ENCODE measurements at regions not wholly inside any gene's neighbourhood (a gene's known extent, or its start where the extent isn't known, plus 50 kb on each side); places are given as distances from the start of the nearest gene placed in this dataset.

- Histone ChIP-seq H3K27me3 (no peaks in the 10 kb centered on the region), H3K4me1 (no peaks in the 10 kb centered on the region), H3K36me3 (no peaks in the 10 kb centered on the region), H3K4me3 (no peak overlapping the region), H3K27ac (no peak overlapping the region), H3K9me3 (peaks cover 0 to 4% (median 0%) of the 10 kb centered on the region in 12 donors)
- TF ChIP-seq POLR2A (IDR thresholded peaks at IDR 0.05): no peak
- TF ChIP-seq, protein P1, sequence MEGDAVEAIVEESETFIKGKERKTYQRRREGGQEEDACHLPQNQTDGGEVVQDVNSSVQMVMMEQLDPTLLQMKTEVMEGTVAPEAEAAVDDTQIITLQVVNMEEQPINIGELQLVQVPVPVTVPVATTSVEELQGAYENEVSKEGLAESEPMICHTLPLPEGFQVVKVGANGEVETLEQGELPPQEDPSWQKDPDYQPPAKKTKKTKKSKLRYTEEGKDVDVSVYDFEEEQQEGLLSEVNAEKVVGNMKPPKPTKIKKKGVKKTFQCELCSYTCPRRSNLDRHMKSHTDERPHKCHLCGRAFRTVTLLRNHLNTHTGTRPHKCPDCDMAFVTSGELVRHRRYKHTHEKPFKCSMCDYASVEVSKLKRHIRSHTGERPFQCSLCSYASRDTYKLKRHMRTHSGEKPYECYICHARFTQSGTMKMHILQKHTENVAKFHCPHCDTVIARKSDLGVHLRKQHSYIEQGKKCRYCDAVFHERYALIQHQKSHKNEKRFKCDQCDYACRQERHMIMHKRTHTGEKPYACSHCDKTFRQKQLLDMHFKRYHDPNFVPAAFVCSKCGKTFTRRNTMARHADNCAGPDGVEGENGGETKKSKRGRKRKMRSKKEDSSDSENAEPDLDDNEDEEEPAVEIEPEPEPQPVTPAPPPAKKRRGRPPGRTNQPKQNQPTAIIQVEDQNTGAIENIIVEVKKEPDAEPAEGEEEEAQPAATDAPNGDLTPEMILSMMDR (IDR thresholded peaks at IDR 0.05): no peak
- 71 to 76% (median 75%) methylated on average over 1 of the region's 1 CpG for WGBS, 4 donors
- DNase-seq: no peak
- intact Hi-C loops (cut with DNase I): no loop called here
- ATAC-seq: no peak
These were observed 531.9 kb downstream of the OLFM4 start for GRCh38 chr13:53560556-53560955.

DNA sequence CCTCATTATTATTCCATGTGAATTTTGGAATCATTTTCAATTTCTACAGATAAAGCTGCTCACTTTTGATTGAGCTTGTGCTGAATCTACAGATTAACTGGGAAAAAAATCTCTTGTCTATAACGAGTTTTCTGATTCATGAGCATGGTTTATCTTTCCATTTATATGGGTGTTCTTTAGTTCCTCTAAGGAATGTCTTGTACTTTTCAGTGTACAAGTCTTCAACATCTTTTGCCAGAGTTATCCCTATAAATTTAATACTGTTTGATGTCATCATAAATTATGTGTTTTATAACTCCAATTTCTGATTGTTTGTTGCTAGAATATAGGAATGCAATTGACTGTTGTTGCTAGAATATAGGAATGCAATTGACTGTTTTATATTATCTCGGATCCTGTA is 533.8 kb downstream of the OLFM4 start:
- TF ChIP-seq POLR2A (IDR thresholded peaks at IDR 0.05): no peak
- TF ChIP-seq, protein P1 (IDR thresholded peaks at IDR 0.05): no peak
- 62 to 71% (median 66%) methylated on average over 2 of the region's 2 CpGs for WGBS, 4 donors
- ATAC-seq: no peak
- DNase-seq: no peak
- Histone ChIP-seq H3K27me3 (no peaks in the 10 kb centered on the region), H3K27ac (no peak overlapping the region), H3K36me3 (no peaks in the 10 kb centered on the region), H3K4me3 (no peak overlapping the region), H3K4me1 (no peaks in the 10 kb centered on the region), H3K9me3 (peaks cover 0 to 4% (median 0%) of the 10 kb centered on the region in 12 donors)
- intact Hi-C loops (cut with DNase I): no loop called here

DNA sequence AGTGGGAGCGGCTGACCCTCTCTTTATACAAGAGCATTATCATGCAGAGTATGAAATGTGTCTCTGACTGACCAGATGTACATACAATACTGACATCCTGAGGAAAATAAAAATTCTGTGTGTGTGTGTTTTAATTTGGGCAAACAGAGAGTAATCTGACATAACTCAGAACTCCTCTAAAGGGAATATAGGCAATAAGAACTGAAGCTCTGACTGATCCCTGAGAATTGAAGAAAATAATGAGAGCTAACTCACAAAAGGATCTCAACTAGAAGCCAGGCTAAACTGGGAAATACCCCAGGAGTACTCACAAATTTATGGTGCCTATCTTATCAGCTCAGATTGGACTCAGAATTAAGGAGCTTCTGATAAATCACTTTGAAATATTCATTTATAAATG is 539.9 kb downstream of the OLFM4 start:
- no peak for DNase-seq
- intact Hi-C loops (cut with DNase I): no loop called here
- Histone ChIP-seq H3K36me3 (no peaks in the 10 kb centered on the region), H3K27me3 (no peaks in the 10 kb centered on the region), H3K4me1 (no peaks in the 10 kb centered on the region), H3K9me3 (no peaks in the 10 kb centered on the region), H3K27ac (no peak overlapping the region), H3K4me3 (no peak overlapping the region)
- TF ChIP-seq, protein P1 (IDR thresholded peaks at IDR 0.05): no peak
- no peak for TF ChIP-seq POLR2A (IDR thresholded peaks at IDR 0.05)
- 62 to 76% (median 69%) methylated on average over 1 of the region's 1 CpG for WGBS, 4 donors
- no peak for ATAC-seq

GRCh38 chr13:53569453-53569852 is 540.8 kb downstream of the OLFM4 start:
- intact Hi-C loops (cut with DNase I): no loop called here
- H3K4me3 ChIP-seq: no peak overlapping the region
- no peaks in the 10 kb centered on the region for H3K4me1 ChIP-seq
- H3K36me3 ChIP-seq: no peaks in the 10 kb centered on the region
- 59 to 70% (median 65%) methylated on average over 2 of the region's 2 CpGs for WGBS, 4 donors
- H3K9me3 ChIP-seq: no peaks in the 10 kb centered on the region
- no peaks in the 10 kb centered on the region for H3K27me3 ChIP-seq
- ATAC-seq: no peak
- TF ChIP-seq POLR2A (IDR thresholded peaks at IDR 0.05): no peak
- TF ChIP-seq, protein P1 (IDR thresholded peaks at IDR 0.05): no peak
- no peak for DNase-seq
- H3K27ac ChIP-seq: no peak overlapping the region
